Fibroblast of pulmonary artery (primary cell): ENCODE measurements at regions not wholly inside any gene's neighbourhood (a gene's known extent, or its start where the extent isn't known, plus 50 kb on each side); places are given as distances from the start of the nearest gene placed in this dataset.
"Not testable (repeated sequence)": the region's sequence is repeated elsewhere in the genome, so short reads cannot be mapped to it uniquely, and the experiment has no call there.

Source experiments
- DNase-seq: peaks from one replicate; pipeline ENCODE4 v3.0.0-alpha.2; 2010; ENCODE audit warnings: low read depth
- H3K4me3 ChIP-seq: replicated peaks from 2 replicates; pipeline ENCODE4 v1.5.1; 2011; ENCODE audit warnings: low read depth, mild to moderate bottlenecking, control low read depth, low read length, moderate library complexity
- CTCF ChIP-seq: IDR thresholded peaks from 2 replicates; pipeline ENCODE4 v1.5.1; 2011; ENCODE audit warnings: mild to moderate bottlenecking, control low read depth, low read length, inconsistent platforms; ENCODE audit errors: missing control alignments

GRCh38 chr7:15068324-15068723, 165.8 kb upstream of the DGKB start:
- no peak for TF ChIP-seq CTCF
- H3K4me3 ChIP-seq: no peak overlapping the region
- DNase-seq: no peak

GRCh38 chr7:15057272-15057671, 154.7 kb upstream of the DGKB start:
- DNase-seq: no peak
- TF ChIP-seq CTCF: no peak
- H3K4me3 ChIP-seq: no peak overlapping the region

GRCh38 chr7:15054304-15054703, 151.8 kb upstream of the DGKB start:
- H3K4me3 ChIP-seq, DNase-seq: not testable (repeated sequence)

- no peak overlapping the region for H3K4me3 ChIP-seq
- no peak for TF ChIP-seq CTCF
- DNase-seq: no peak
Observed at GRCh38 chr7:15049157-15049556, 146.6 kb upstream of the DGKB start.

GRCh38 chr7:15046861-15047260, 144.3 kb upstream of the DGKB start:
- no peak for DNase-seq
- no peak for TF ChIP-seq CTCF
- H3K4me3 ChIP-seq: no peak overlapping the region

GRCh38 chr7:15043931-15044330, 141.4 kb upstream of the DGKB start:
- no peak for DNase-seq
- H3K4me3 ChIP-seq: no peak overlapping the region
- TF ChIP-seq CTCF: no peak

- H3K4me3 ChIP-seq: no peak overlapping the region
- TF ChIP-seq CTCF: no peak
- no peak for DNase-seq
Observed at GRCh38 chr7:15042285-15043065, 139.9 kb upstream of the DGKB start.
